Endodermal cell (in vitro differentiated cells): ENCODE measurements at regions not wholly inside any gene's neighbourhood (a gene's known extent, or its start where the extent isn't known, plus 50 kb on each side); places are given as distances from the start of the nearest gene placed in this dataset.

Source experiments
- DNase-seq: peaks from one replicate; pipeline ENCODE4 v3.0.0-alpha.2; 2017
- H3K27ac ChIP-seq: 2 replicates; pipeline ENCODE4 v1.5.1; 2013; ENCODE audit warnings: mild to moderate bottlenecking, low read depth, low read length, moderate library complexity
- H3K27me3 ChIP-seq: 2 replicates; pipeline ENCODE4 v1.6.1; 2013; ENCODE audit warnings: mild to moderate bottlenecking, low read length, moderate library complexity; ENCODE audit not compliant: insufficient read depth, control insufficient read depth, poor library complexity, severe bottlenecking
- H3K36me3 ChIP-seq: 2 replicates; pipeline ENCODE4 v1.7.0; 2013; ENCODE audit warnings: mild to moderate bottlenecking, low read length, moderate library complexity; ENCODE audit not compliant: control insufficient read depth, insufficient read depth
- H3K4me1 ChIP-seq: one replicate; pipeline ENCODE4 v1.7.0; 2013; ENCODE audit warnings: low read length; ENCODE audit not compliant: control insufficient read depth, insufficient read depth
- H3K4me3 ChIP-seq: 2 replicates; pipeline ENCODE4 v1.5.1; 2013; ENCODE audit warnings: mild to moderate bottlenecking, low read length, moderate library complexity
- H3K9ac ChIP-seq: 2 replicates; pipeline ENCODE4 v1.6.1; 2013; ENCODE audit warnings: mild to moderate bottlenecking, low read length, moderate library complexity; ENCODE audit not compliant: poor library complexity, severe bottlenecking; ENCODE audit errors: extremely low read depth
- H3K9me3 ChIP-seq: 2 replicates; pipeline ENCODE4 v1.6.1; 2013; ENCODE audit warnings: mild to moderate bottlenecking, low read length, moderate library complexity; ENCODE audit not compliant: control insufficient read depth
- H3K27ac Mint-ChIP-seq: 2 replicates; pipeline ENCODE4 v1.8.0; 2020; ENCODE audit warnings: mixed read lengths
- H3K27me3 Mint-ChIP-seq: 2 replicates; pipeline ENCODE4 v1.8.0; 2021; ENCODE audit warnings: mild to moderate bottlenecking, mixed read lengths; ENCODE audit not compliant: insufficient read depth
- H3K36me3 Mint-ChIP-seq: 2 replicates; pipeline ENCODE4 v1.8.0; 2020; ENCODE audit warnings: low read depth, mixed read lengths
- H3K4me1 Mint-ChIP-seq: 2 replicates; pipeline ENCODE4 v1.8.0; 2020; ENCODE audit warnings: mixed read lengths
- H3K4me3 Mint-ChIP-seq: 2 replicates; pipeline ENCODE4 v1.8.0; 2020; ENCODE audit warnings: mild to moderate bottlenecking, moderate library complexity, mixed read lengths
- H3K9me3 Mint-ChIP-seq: 2 replicates; pipeline ENCODE4 v1.8.0; 2020; ENCODE audit warnings: mild to moderate bottlenecking, mixed read lengths
- WGBS, 2 experiments: methylation state at CpG; one replicate each; pipeline versions ENCODE4 v1.1.5 to v1.1.7; 2013; ENCODE audit warnings: missing lambda C conversion rate in 2 of 2, mixed read lengths in 1 of 2; ENCODE audit not compliant: insufficient coverage in 1 of 2, insufficient read length in 1 of 2; 5-methylcytosine and 5-hydroxymethylcytosine counted together
- TF ChIP-seq, protein P1 (sequence below): fragments of 200-600 bp; sonication (generic); conservative IDR thresholded peaks from 2 replicates; pipeline ENCODE4 v1.5.0; 2021; ENCODE audit warnings: antibody characterized with exemption, mild to moderate bottlenecking

DNA sequence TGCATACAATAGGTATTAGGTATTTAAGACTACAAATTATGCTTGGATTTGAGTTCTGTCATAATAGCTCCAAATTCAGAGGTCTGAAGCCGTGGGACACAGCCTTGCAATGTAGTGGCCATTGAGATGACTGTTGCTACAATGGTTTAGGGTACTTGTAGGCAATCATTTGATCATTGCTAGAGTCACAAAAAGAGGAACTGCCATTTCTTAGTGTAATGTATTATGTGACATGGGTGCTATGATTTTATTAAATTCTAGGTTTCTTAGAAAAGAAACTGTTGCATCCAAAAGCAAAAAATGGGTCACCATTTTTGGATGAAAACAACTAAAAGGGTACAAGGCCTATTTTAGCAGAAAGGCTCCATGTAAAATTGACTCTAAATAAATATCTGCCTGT is 129.9 kb upstream of the ZNF644 start:
- no peak overlapping the region for H3K9ac ChIP-seq
- H3K9me3 Mint-ChIP-seq: no peaks in the 10 kb centered on the region

DNA sequence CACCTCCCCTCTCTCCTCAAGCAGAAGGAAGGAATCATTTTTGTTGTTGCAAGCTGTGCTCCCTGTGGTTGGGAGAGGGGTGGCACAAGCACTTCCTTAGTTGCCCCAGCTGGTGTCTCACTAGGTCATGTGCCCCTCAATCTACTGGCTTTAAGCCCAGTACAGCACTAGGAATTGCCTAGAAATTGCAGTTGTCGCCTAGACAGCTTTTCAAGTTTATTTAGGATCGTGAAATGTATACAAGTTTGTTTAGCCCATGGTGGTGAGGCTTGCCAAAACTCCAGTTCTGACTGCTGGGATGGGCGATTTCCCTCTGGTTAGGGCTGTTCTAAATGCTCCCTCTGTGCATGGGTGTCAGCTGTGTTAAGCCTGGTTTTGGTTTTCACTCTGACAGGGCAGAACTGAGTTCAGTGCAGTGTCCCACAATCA is 126.8 kb upstream of the ZNF644 start:
- no peak overlapping the region for H3K9ac ChIP-seq
- H3K27ac ChIP-seq: no peak overlapping the region
- H3K4me3 Mint-ChIP-seq: no peak overlapping the region
- H3K27ac Mint-ChIP-seq: no peak overlapping the region
- no peaks in the 10 kb centered on the region for H3K4me1 ChIP-seq
- no peaks in the 10 kb centered on the region for H3K9me3 Mint-ChIP-seq
- H3K36me3 Mint-ChIP-seq: no peaks in the 10 kb centered on the region
- no peak for DNase-seq
- TF ChIP-seq, protein P1, sequence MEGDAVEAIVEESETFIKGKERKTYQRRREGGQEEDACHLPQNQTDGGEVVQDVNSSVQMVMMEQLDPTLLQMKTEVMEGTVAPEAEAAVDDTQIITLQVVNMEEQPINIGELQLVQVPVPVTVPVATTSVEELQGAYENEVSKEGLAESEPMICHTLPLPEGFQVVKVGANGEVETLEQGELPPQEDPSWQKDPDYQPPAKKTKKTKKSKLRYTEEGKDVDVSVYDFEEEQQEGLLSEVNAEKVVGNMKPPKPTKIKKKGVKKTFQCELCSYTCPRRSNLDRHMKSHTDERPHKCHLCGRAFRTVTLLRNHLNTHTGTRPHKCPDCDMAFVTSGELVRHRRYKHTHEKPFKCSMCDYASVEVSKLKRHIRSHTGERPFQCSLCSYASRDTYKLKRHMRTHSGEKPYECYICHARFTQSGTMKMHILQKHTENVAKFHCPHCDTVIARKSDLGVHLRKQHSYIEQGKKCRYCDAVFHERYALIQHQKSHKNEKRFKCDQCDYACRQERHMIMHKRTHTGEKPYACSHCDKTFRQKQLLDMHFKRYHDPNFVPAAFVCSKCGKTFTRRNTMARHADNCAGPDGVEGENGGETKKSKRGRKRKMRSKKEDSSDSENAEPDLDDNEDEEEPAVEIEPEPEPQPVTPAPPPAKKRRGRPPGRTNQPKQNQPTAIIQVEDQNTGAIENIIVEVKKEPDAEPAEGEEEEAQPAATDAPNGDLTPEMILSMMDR: peak; percentile 42
- H3K27me3 Mint-ChIP-seq: no peaks in the 10 kb centered on the region
- no peaks in the 10 kb centered on the region for H3K4me1 Mint-ChIP-seq
- 90 to 100% methylated on average over 1 to 3 of the region's 3 CpGs for WGBS, 2 experiments
- H3K4me3 ChIP-seq: no peak overlapping the region
- no peaks in the 10 kb centered on the region for H3K36me3 ChIP-seq
- no peaks in the 10 kb centered on the region for H3K27me3 ChIP-seq
- H3K9me3 ChIP-seq: no peaks in the 10 kb centered on the region

More for the DNA sequence above, 129.9 kb upstream of the ZNF644 start:
- TF ChIP-seq, protein P1: no peak
- no peaks in the 10 kb centered on the region for H3K36me3 Mint-ChIP-seq
- no peaks in the 10 kb centered on the region for H3K36me3 ChIP-seq
- no peak overlapping the region for H3K27ac ChIP-seq
- 98 to 100% methylated on average over 1 of the region's 1 CpG for WGBS, 2 experiments
- H3K4me1 Mint-ChIP-seq: no peaks in the 10 kb centered on the region
- no peaks in the 10 kb centered on the region for H3K27me3 ChIP-seq
- no peak overlapping the region for H3K4me3 ChIP-seq
- no peaks in the 10 kb centered on the region for H3K9me3 ChIP-seq
- no peaks in the 10 kb centered on the region for H3K4me1 ChIP-seq
- H3K4me3 Mint-ChIP-seq: no peak overlapping the region
- H3K27ac Mint-ChIP-seq: no peak overlapping the region
- no peak for DNase-seq
- H3K27me3 Mint-ChIP-seq: no peaks in the 10 kb centered on the region

DNA sequence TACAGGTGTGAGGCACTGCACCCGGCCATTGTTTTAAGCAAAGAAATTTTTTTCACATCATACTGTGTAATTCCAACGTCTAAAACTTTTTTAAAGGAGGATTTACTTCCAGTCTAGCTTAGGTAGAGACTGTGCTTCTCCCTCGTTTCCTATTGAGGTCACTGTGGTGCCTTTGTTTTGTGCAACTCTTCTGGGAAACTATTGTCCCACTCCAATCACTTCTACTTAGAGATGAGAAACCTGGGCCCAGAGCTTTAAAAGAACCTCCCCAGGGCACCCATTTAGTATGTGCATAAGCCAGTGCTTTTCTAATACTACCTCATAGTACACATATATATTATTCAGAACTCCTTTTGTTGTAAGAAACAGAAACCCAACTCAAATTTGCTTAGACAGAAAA is 120.0 kb upstream of the ZNF644 start:
- no peaks in the 10 kb centered on the region for H3K9me3 Mint-ChIP-seq
- no peak overlapping the region for H3K4me3 Mint-ChIP-seq
- whole genome bisulfite sequencing, 2 experiments: 56 to 75% methylated on average over 2 to 3 of the region's 3 CpGs
- no peak overlapping the region for H3K27ac ChIP-seq
- H3K27ac Mint-ChIP-seq: no peak overlapping the region
- H3K9me3 ChIP-seq: no peaks in the 10 kb centered on the region
- no peaks in the 10 kb centered on the region for H3K36me3 ChIP-seq
- peaks cover 7% of the 10 kb centered on the region for H3K4me1 Mint-ChIP-seq
- no peaks in the 10 kb centered on the region for H3K4me1 ChIP-seq
- H3K27me3 Mint-ChIP-seq: no peaks in the 10 kb centered on the region
- no peak for DNase-seq
- TF ChIP-seq, protein P1: peak; percentile 54
- H3K9ac ChIP-seq: no peak overlapping the region
- H3K4me3 ChIP-seq: no peak overlapping the region
- no peaks in the 10 kb centered on the region for H3K27me3 ChIP-seq
- no peaks in the 10 kb centered on the region for H3K36me3 Mint-ChIP-seq
